ENCODE measurements at regions not wholly inside any gene's neighbourhood (a gene's known extent, or its start where the extent isn't known, plus 50 kb on each side); places are given as distances from the start of the nearest gene placed in this dataset.
A peak's percentile ranks its signal among the peaks of the same experiment; 100 is the strongest.
"Not testable (repeated sequence)": the region's sequence is repeated elsewhere in the genome, so short reads cannot be mapped to it uniquely, and the experiment has no call there.

- H3K36me3 Mint-ChIP-seq (ENCODE audit: low read depth); H3K4me1 Mint-ChIP-seq (ENCODE audit: low read depth); CTCF ChIA-PET; H3K4me3 Mint-ChIP-seq; DNase-seq; intact Hi-C loops (cut with micrococcal nuclease); H3K9me3 Mint-ChIP-seq; H3K27me3 Mint-ChIP-seq (ENCODE audit: low read depth); H3K27ac Mint-ChIP-seq: not testable (repeated sequence)
Measured at GRCh38 chr1:143786381-143786780, 185.4 kb downstream of the FAM72C start.

- DNase-seq; H3K4me1 Mint-ChIP-seq (ENCODE audit: low read depth); H3K27me3 Mint-ChIP-seq (ENCODE audit: low read depth); H3K36me3 Mint-ChIP-seq (ENCODE audit: low read depth); CTCF ChIA-PET; H3K27ac Mint-ChIP-seq; intact Hi-C loops (cut with micrococcal nuclease); H3K4me3 Mint-ChIP-seq; H3K9me3 Mint-ChIP-seq: not testable (repeated sequence)
Measured at GRCh38 chr1:143785883-143786282, 185.9 kb downstream of the FAM72C start.

GRCh38 chr1:143784239-143784882 lies 187.4 kb downstream of the FAM72C start:
- H3K36me3 Mint-ChIP-seq (ENCODE audit: low read depth); intact Hi-C loops (cut with micrococcal nuclease); H3K9me3 Mint-ChIP-seq; H3K27ac Mint-ChIP-seq; H3K4me3 Mint-ChIP-seq; H3K4me1 Mint-ChIP-seq (ENCODE audit: low read depth); H3K27me3 Mint-ChIP-seq (ENCODE audit: low read depth); CTCF ChIA-PET; DNase-seq: not testable (repeated sequence)

- CTCF ChIA-PET; H3K4me3 Mint-ChIP-seq; H3K4me1 Mint-ChIP-seq (ENCODE audit: low read depth); H3K9me3 Mint-ChIP-seq; H3K27me3 Mint-ChIP-seq (ENCODE audit: low read depth); intact Hi-C loops (cut with micrococcal nuclease); DNase-seq; H3K27ac Mint-ChIP-seq; H3K36me3 Mint-ChIP-seq (ENCODE audit: low read depth): not testable (repeated sequence)
Measured at GRCh38 chr1:143778178-143778577, 193.6 kb downstream of the FAM72C start.

- H3K4me3 Mint-ChIP-seq; H3K36me3 Mint-ChIP-seq (ENCODE audit: low read depth); H3K9me3 Mint-ChIP-seq; DNase-seq; H3K27me3 Mint-ChIP-seq (ENCODE audit: low read depth); H3K4me1 Mint-ChIP-seq (ENCODE audit: low read depth); CTCF ChIA-PET; intact Hi-C loops (cut with micrococcal nuclease); H3K27ac Mint-ChIP-seq: not testable (repeated sequence)
Measured at GRCh38 chr1:143764831-143765230, 207.0 kb downstream of the FAM72C start.

- H3K36me3 Mint-ChIP-seq (ENCODE audit: low read depth); DNase-seq; H3K27ac Mint-ChIP-seq; H3K27me3 Mint-ChIP-seq (ENCODE audit: low read depth); H3K4me3 Mint-ChIP-seq; intact Hi-C loops (cut with micrococcal nuclease); H3K9me3 Mint-ChIP-seq; H3K4me1 Mint-ChIP-seq (ENCODE audit: low read depth); CTCF ChIA-PET: not testable (repeated sequence)
Measured at GRCh38 chr1:143760366-143760765, 211.4 kb downstream of the FAM72C start.

- CTCF ChIA-PET; H3K27ac Mint-ChIP-seq; DNase-seq; H3K4me3 Mint-ChIP-seq; H3K36me3 Mint-ChIP-seq (ENCODE audit: low read depth); H3K27me3 Mint-ChIP-seq (ENCODE audit: low read depth); H3K4me1 Mint-ChIP-seq (ENCODE audit: low read depth); intact Hi-C loops (cut with micrococcal nuclease); H3K9me3 Mint-ChIP-seq: not testable (repeated sequence)
Measured at GRCh38 chr1:143755961-143756360, 215.8 kb downstream of the FAM72C start.

GRCh38 chr1:143748906-143749305 lies 222.9 kb downstream of the FAM72C start:
- Mint-ChIP-seq H3K4me3 (no peak overlapping the region), H3K4me1 (ENCODE audit: low read depth) (no peaks in the 10 kb centered on the region), H3K9me3 (peaks cover 4% of the 10 kb centered on the region), H3K36me3 (ENCODE audit: low read depth) (no peaks in the 10 kb centered on the region), H3K27me3 (ENCODE audit: low read depth) (peaks cover 18% of the 10 kb centered on the region), H3K27ac (no peak overlapping the region)
- no peak for DNase-seq
- intact Hi-C loops (cut with micrococcal nuclease): no loop called here
- CTCF ChIA-PET: no interaction called here

- CTCF ChIA-PET: no interaction called here
- Mint-ChIP-seq H3K4me1 (ENCODE audit: low read depth) (no peaks in the 10 kb centered on the region), H3K27ac (no peak overlapping the region), H3K4me3 (no peak overlapping the region), H3K36me3 (ENCODE audit: low read depth) (peaks cover 2% of the 10 kb centered on the region), H3K9me3 (no peaks in the 10 kb centered on the region), H3K27me3 (ENCODE audit: low read depth) (peaks cover 37% of the 10 kb centered on the region)
- DNase-seq: no peak
- intact Hi-C loops (cut with micrococcal nuclease): no loop called here
Measured at GRCh38 chr1:143736562-143736961, 235.2 kb downstream of the FAM72C start.

GRCh38 chr1:143735764-143736461 lies 235.9 kb downstream of the FAM72C start:
- H3K9me3 Mint-ChIP-seq: no peaks in the 10 kb centered on the region
- H3K27ac Mint-ChIP-seq: peak overlapping the region; percentile 70
- intact Hi-C loops (cut with micrococcal nuclease): no loop called here
- peak; percentile 10 for DNase-seq
- peaks cover 44% of the 10 kb centered on the region for H3K27me3 Mint-ChIP-seq (ENCODE audit: low read depth)
- CTCF ChIA-PET: no interaction called here
- H3K36me3 Mint-ChIP-seq (ENCODE audit: low read depth): peaks cover 3% of the 10 kb centered on the region
- no peaks in the 10 kb centered on the region for H3K4me1 Mint-ChIP-seq (ENCODE audit: low read depth)
- H3K4me3 Mint-ChIP-seq: peak overlapping the region; percentile 42

- H3K9me3 Mint-ChIP-seq; CTCF ChIA-PET; H3K4me1 Mint-ChIP-seq (ENCODE audit: low read depth); DNase-seq; H3K4me3 Mint-ChIP-seq; H3K36me3 Mint-ChIP-seq (ENCODE audit: low read depth); intact Hi-C loops (cut with micrococcal nuclease); H3K27ac Mint-ChIP-seq: not testable (repeated sequence)
- peaks cover 48% of the 10 kb centered on the region for H3K27me3 Mint-ChIP-seq (ENCODE audit: low read depth)
Measured at GRCh38 chr1:143734261-143734660, 237.5 kb downstream of the FAM72C start.

GRCh38 chr1:143730890-143731289 lies 240.9 kb downstream of the FAM72C start:
- peaks cover 44% of the 10 kb centered on the region for H3K27me3 Mint-ChIP-seq (ENCODE audit: low read depth)
- DNase-seq; H3K4me1 Mint-ChIP-seq (ENCODE audit: low read depth); H3K4me3 Mint-ChIP-seq; H3K36me3 Mint-ChIP-seq (ENCODE audit: low read depth); H3K27ac Mint-ChIP-seq; intact Hi-C loops (cut with micrococcal nuclease); H3K9me3 Mint-ChIP-seq; CTCF ChIA-PET: not testable (repeated sequence)

- H3K9me3 Mint-ChIP-seq; intact Hi-C loops (cut with micrococcal nuclease); CTCF ChIA-PET; H3K36me3 Mint-ChIP-seq (ENCODE audit: low read depth); H3K4me1 Mint-ChIP-seq (ENCODE audit: low read depth): not testable (repeated sequence)
- peak overlapping the region; percentile 46 for H3K4me3 Mint-ChIP-seq
- peak overlapping the region; percentile 93 for H3K27ac Mint-ChIP-seq
- peaks cover 36% of the 10 kb centered on the region for H3K27me3 Mint-ChIP-seq (ENCODE audit: low read depth)
- DNase-seq: peak; percentile 40
Measured at GRCh38 chr1:143729449-143730111, 242.2 kb downstream of the FAM72C start.

Measured in activated naive CD4-positive, alpha-beta T cell treated with anti-CD3 and anti-CD28 coated beads for 36 hours (primary cell).